CD4-positive, alpha-beta T cell (primary cell): ENCODE measurements at regions not wholly inside any gene's neighbourhood (a gene's known extent, or its start where the extent isn't known, plus 50 kb on each side); places are given as distances from the start of the nearest gene placed in this dataset.

Experiments
- ATAC-seq: fragments of 200-7000 bp; cut with Tn5 transposase; one replicate; pipeline ENCODE4 v1.10.0; 2022; ENCODE audit warnings: mild to moderate bottlenecking; ENCODE audit not compliant: poor library complexity
- CTCF ChIA-PET: fragments of 350-600 bp; sonication (Branson Sonifier 250); formaldehyde crosslinking; loops from one replicate; lab custom pipeline; 2021; ENCODE audit warnings: antibody characterized with exemption, inconsistent platforms; lab: Charles Lee
- POLR2A ChIA-PET: fragments of 350-600 bp; sonication (Branson Sonifier 250); formaldehyde crosslinking; loops from one replicate; lab custom pipeline; 2021; ENCODE audit warnings: antibody characterized with exemption, inconsistent platforms; lab: Charles Lee
- DNase-seq, 14 experiments: peaks; one replicate each; pipeline ENCODE4 v3.0.0-alpha.2; 2013 to 2020; ENCODE audit warnings: mixed read lengths in 2 of 14
- H3K27ac ChIP-seq, 2 donors: one replicate each; pipeline versions ENCODE4 v1.5.1 to v1.7.0; 2013; ENCODE audit warnings: low read length in 2 of 2, low read depth in 1 of 2, mild to moderate bottlenecking in 1 of 2
- H3K27me3 ChIP-seq, 2 experiments: 1 replicate in 1 of 2; 2 replicates in 1 of 2; pipeline versions ENCODE4 v1.6.1 to v1.7.0; 2013; ENCODE audit warnings: low read length in 2 of 2, control low read depth in 1 of 2, mild to moderate bottlenecking in 1 of 2, moderate library complexity in 1 of 2; ENCODE audit not compliant: insufficient read depth in 2 of 2, control insufficient read depth in 1 of 2
- H3K36me3 ChIP-seq: one replicate; pipeline ENCODE4 v1.6.1; 2013; ENCODE audit warnings: low read length, control low read depth; ENCODE audit not compliant: insufficient read depth
- H3K4me1 ChIP-seq: one replicate; pipeline ENCODE4 v1.6.1; 2013; ENCODE audit warnings: low read length, control low read depth; ENCODE audit not compliant: insufficient read depth
- H3K4me3 ChIP-seq: one replicate; pipeline ENCODE4 v1.5.1; 2013; ENCODE audit warnings: mild to moderate bottlenecking, low read length, moderate library complexity
- H3K9me3 ChIP-seq, 2 experiments: 1 replicate in 1 of 2; 2 replicates in 1 of 2; pipeline versions ENCODE4 v1.6.1 to v1.7.0; 2013; ENCODE audit warnings: low read length in 2 of 2, mild to moderate bottlenecking in 2 of 2, control low read depth in 1 of 2, moderate library complexity in 1 of 2; ENCODE audit not compliant: control insufficient read depth in 1 of 2, insufficient read depth in 1 of 2
- H3K27ac Mint-ChIP-seq: one replicate; pipeline ENCODE4 v1.8.0; 2020; ENCODE audit warnings: mixed read lengths
- H3K27me3 Mint-ChIP-seq: one replicate; pipeline ENCODE4 v1.8.0; 2021; ENCODE audit warnings: mixed read lengths
- H3K36me3 Mint-ChIP-seq: one replicate; pipeline ENCODE4 v1.8.0; 2021; ENCODE audit warnings: low read depth, mixed read lengths
- H3K4me1 Mint-ChIP-seq: one replicate; pipeline ENCODE4 v1.8.0; 2021; ENCODE audit warnings: low read depth, mixed read lengths
- H3K4me3 Mint-ChIP-seq: one replicate; pipeline ENCODE4 v1.8.0; 2020; ENCODE audit warnings: mild to moderate bottlenecking, mixed read lengths
- H3K9me3 Mint-ChIP-seq: one replicate; pipeline ENCODE4 v1.8.0; 2020; ENCODE audit warnings: mixed read lengths
- intact Hi-C, 2 experiments: fragments of 100-400 bp; cut with DNase I in 1 of 2; cut with micrococcal nuclease in 1 of 2; formaldehyde crosslinking; loops; one replicate each; pipeline versions ENCODE4 v1.15.1 to v1.9.0; 2023 to 2025; cut with DNase I, micrococcal nuclease
- TF ChIP-seq, protein P1 (sequence below): fragments of 200-600 bp; IDR thresholded peaks from one replicate; pipeline ENCODE4 v1.8.0; 2022; ENCODE audit warnings: antibody characterized with exemption, mild to moderate bottlenecking

DNA sequence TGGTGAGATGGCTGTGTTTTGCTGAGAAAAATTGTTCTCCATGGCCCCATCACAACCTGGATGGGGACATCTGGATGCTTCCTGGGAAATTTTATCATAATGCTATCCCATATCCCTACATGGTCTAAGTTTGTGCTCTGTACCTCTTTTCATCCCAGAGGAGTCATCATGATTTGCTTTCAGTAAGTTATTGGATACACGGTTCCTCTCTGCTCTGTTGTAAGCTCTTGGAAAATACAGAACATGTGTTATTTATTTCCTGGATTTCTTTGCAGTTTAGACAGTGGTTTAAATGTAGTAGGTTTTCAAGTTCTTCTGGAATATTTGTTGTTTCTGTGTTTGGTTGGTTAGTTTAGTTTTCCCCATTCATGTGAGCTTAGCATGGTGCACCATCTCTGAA, 129.2 kb upstream of the ECI2 start:
- Mint-ChIP-seq H3K36me3 (no peaks in the 10 kb centered on the region), H3K4me1 (no peaks in the 10 kb centered on the region), H3K4me3 (no peak overlapping the region), H3K27me3 (peaks cover 8% of the 10 kb centered on the region), H3K27ac (no peak overlapping the region), H3K9me3 (no peaks in the 10 kb centered on the region)
- ChIA-PET POLR2A (no interaction called here), CTCF (no interaction called here)
- TF ChIP-seq, protein P1, sequence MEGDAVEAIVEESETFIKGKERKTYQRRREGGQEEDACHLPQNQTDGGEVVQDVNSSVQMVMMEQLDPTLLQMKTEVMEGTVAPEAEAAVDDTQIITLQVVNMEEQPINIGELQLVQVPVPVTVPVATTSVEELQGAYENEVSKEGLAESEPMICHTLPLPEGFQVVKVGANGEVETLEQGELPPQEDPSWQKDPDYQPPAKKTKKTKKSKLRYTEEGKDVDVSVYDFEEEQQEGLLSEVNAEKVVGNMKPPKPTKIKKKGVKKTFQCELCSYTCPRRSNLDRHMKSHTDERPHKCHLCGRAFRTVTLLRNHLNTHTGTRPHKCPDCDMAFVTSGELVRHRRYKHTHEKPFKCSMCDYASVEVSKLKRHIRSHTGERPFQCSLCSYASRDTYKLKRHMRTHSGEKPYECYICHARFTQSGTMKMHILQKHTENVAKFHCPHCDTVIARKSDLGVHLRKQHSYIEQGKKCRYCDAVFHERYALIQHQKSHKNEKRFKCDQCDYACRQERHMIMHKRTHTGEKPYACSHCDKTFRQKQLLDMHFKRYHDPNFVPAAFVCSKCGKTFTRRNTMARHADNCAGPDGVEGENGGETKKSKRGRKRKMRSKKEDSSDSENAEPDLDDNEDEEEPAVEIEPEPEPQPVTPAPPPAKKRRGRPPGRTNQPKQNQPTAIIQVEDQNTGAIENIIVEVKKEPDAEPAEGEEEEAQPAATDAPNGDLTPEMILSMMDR, result no peak
- ATAC-seq (no peak), DNase-seq (no peak)
- Histone ChIP-seq H3K36me3 (no peaks in the 10 kb centered on the region), H3K4me3 (no peak overlapping the region), H3K4me1 (no peaks in the 10 kb centered on the region), H3K9me3 (no peaks in the 10 kb centered on the region), H3K27ac (no peak overlapping the region), H3K27me3 (no peaks in the 10 kb centered on the region)
- intact Hi-C loops, result no loop called here

DNA sequence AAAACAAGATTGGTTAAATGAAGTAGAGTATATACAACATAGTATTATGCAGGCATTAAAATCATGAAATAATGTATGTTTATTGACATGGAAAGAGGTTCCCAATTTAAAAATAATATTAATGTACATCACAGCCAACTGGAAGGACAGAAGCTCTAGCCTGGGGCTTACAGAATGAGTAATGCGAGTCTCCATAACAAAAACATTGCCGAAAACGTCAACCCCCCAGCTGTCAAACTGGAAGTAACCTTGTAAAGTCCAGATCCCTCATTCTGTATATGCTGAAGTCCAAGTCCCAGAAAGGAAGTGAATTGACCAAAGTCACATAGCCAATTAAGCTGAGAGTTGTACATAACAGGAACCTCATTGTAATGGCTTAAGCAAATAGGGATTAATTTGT, 128.7 kb upstream of the ECI2 start:
- ATAC-seq (no peak), DNase-seq (no peak)
- peaks cover 8% of the 10 kb centered on the region for H3K27me3 Mint-ChIP-seq
- H3K27ac Mint-ChIP-seq, result no peak overlapping the region
- POLR2A ChIA-PET, result no interaction called here
- H3K4me1 ChIP-seq, result no peaks in the 10 kb centered on the region
- no peaks in the 10 kb centered on the region for H3K4me1 Mint-ChIP-seq
- no peak overlapping the region for H3K4me3 Mint-ChIP-seq
- TF ChIP-seq, protein P1, result no peak
- no peak overlapping the region for H3K27ac ChIP-seq
- CTCF ChIA-PET, result no interaction called here
- no peaks in the 10 kb centered on the region for H3K9me3 ChIP-seq
- no peaks in the 10 kb centered on the region for H3K9me3 Mint-ChIP-seq
- no peaks in the 10 kb centered on the region for H3K36me3 ChIP-seq
- H3K4me3 ChIP-seq, result no peak overlapping the region
- no peaks in the 10 kb centered on the region for H3K27me3 ChIP-seq
- H3K36me3 Mint-ChIP-seq, result no peaks in the 10 kb centered on the region
- intact Hi-C loops, result no loop called here

DNA sequence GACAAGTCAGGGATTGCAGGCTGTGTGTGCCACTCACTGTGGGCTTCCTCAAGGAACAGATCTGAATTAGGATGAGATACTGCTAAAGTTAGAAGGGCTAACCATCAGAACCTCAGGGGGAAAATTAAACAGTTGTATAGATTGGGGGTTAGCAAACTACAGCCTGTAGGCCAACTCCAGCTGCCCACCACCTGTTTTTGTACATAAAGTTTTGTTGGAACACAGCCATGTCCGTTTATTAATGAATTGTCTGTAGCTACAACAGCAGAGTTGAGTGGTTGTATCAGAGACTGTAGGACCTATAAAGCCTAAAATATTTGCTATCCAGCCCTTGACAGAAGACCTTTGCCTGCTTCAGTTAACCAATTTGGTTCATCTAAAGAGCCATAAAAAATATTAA, 127.2 kb upstream of the ECI2 start:
- no peak for ATAC-seq
- no peak overlapping the region for H3K4me3 Mint-ChIP-seq
- H3K36me3 Mint-ChIP-seq, result no peaks in the 10 kb centered on the region
- Histone ChIP-seq H3K9me3 (no peaks in the 10 kb centered on the region), H3K27ac (no peak overlapping the region), H3K4me1 (no peaks in the 10 kb centered on the region), H3K4me3 (no peak overlapping the region), H3K36me3 (no peaks in the 10 kb centered on the region), H3K27me3 (no peaks in the 10 kb centered on the region)
- no peaks in the 10 kb centered on the region for H3K4me1 Mint-ChIP-seq
- no peaks in the 10 kb centered on the region for H3K9me3 Mint-ChIP-seq
- TF ChIP-seq, protein P1, result no peak
- no peak for DNase-seq
- POLR2A ChIA-PET, result no interaction called here
- peaks cover 8% of the 10 kb centered on the region for H3K27me3 Mint-ChIP-seq
- intact Hi-C loops, result no loop called here
- no peak overlapping the region for H3K27ac Mint-ChIP-seq
- CTCF ChIA-PET, result no interaction called here
